ENCODE measurements at regions not wholly inside any gene's neighbourhood (a gene's known extent, or its start where the extent isn't known, plus 50 kb on each side); places are given as distances from the start of the nearest gene placed in this dataset.

DNA sequence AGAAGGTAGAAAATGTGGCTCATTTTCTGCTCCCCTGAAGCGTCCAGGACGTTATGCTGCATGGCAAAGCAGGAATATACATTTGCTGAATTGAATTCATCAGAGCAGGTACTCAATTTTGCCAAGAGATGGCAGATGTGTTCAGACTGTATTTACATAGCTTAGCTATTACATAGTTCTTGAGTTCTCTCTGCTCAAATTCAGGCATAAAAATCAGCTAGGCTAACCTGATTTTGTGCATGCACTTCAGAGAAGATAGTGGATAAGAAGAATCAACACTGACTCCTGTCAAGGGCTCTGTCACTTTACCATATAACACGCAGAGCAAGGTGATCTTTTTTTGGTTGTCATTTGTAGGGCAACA lies 209.2 kb upstream of the FAM3C start:
- H3K27me3 ChIP-seq: no peaks in the 10 kb centered on the region
- intact Hi-C loops (cut with DNase I): no loop called here
- H3K4me3 ChIP-seq: no peak overlapping the region
- TF ChIP-seq, protein P1, sequence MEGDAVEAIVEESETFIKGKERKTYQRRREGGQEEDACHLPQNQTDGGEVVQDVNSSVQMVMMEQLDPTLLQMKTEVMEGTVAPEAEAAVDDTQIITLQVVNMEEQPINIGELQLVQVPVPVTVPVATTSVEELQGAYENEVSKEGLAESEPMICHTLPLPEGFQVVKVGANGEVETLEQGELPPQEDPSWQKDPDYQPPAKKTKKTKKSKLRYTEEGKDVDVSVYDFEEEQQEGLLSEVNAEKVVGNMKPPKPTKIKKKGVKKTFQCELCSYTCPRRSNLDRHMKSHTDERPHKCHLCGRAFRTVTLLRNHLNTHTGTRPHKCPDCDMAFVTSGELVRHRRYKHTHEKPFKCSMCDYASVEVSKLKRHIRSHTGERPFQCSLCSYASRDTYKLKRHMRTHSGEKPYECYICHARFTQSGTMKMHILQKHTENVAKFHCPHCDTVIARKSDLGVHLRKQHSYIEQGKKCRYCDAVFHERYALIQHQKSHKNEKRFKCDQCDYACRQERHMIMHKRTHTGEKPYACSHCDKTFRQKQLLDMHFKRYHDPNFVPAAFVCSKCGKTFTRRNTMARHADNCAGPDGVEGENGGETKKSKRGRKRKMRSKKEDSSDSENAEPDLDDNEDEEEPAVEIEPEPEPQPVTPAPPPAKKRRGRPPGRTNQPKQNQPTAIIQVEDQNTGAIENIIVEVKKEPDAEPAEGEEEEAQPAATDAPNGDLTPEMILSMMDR (IDR thresholded peaks at IDR 0.05): no peak
- ATAC-seq (no peak), DNase-seq (no peak)
- no peaks in the 10 kb centered on the region for H3K9me3 ChIP-seq
- H3K36me3 ChIP-seq: no peaks in the 10 kb centered on the region
- H3K27ac ChIP-seq: no peak overlapping the region
- H3K4me1 ChIP-seq: no peaks in the 10 kb centered on the region

DNA sequence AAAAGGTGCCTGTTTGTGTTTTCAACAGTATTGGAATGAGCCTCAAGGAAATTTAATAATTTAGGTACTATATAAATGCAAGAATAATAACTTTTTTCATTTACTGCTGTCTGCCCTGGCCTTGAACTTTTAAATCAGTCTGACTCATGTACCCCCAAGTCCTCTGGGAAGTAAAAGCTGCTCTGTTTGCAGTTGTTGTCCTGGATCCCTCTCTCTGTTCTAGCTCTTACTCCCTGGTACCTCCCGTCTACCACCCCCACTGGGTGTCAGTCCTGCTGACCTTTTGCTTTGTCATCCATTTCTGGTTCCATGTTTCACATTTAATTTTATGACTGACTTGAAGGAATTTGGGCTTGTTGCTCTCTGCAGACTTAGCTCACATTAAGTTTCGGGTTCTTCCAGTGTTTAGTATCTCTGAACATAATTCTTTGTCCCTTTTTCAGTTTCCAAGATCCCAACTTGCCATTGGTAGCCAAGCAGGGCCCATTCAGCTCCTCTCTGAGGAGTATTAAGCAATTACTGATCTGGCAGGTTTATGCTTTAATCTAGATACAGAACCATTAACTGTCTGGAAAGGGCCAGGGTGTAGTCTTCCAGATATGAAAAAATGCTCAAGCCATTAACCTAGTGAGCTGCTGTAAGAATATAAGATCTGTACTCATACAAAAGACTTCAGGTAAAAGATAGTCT lies 208.7 kb upstream of the FAM3C start:
- Histone ChIP-seq H3K4me1 (no peaks in the 10 kb centered on the region), H3K27ac (no peak overlapping the region), H3K27me3 (no peaks in the 10 kb centered on the region), H3K9me3 (no peaks in the 10 kb centered on the region), H3K4me3 (no peak overlapping the region), H3K36me3 (no peaks in the 10 kb centered on the region)
- TF ChIP-seq, protein P1 (IDR thresholded peaks at IDR 0.05): no peak
- intact Hi-C loops (cut with DNase I): no loop called here
- no peak for DNase-seq
- ATAC-seq: no peak

DNA sequence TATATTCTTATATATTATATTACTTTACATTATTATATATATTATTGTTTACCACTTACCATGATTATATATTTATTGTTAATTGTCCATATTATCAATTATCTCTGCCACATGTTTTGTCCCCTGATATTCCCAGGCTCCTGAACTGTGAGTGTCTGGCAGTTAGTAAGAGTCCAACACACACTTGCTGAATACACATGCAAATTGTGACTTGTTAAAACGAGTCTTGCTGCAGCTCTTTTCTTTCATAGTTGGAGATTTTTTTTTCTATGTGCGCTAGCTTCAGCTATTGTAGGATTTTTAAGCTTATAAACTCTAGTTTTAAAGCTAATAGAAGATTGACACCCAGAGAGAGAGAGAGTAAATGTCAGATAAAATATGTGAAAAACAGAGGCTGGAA lies 207.8 kb upstream of the FAM3C start:
- ATAC-seq: no peak
- TF ChIP-seq, protein P1 (IDR thresholded peaks at IDR 0.05): no peak

DNA sequence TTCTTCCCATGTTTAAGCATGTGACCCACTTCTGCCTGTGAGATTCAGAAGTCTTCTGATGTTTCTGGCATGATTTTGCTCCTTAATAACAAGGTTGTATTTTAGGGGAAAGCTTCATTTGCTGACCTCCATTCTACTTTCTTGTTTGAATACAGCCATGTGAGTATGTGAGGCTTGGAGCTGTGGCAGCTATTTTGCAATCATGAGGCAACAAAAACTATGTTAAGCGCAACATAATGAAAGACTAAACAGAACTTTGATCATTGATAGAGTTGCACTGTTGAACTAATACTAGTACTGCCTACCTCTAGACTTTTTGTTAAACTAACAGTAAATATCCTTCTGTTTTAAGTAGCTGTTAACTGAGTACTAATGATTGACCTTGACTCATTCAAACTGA lies 203.8 kb upstream of the FAM3C start:
- Histone ChIP-seq H3K36me3 (no peaks in the 10 kb centered on the region), H3K9me3 (no peaks in the 10 kb centered on the region), H3K4me1 (no peaks in the 10 kb centered on the region), H3K4me3 (no peak overlapping the region), H3K27ac (no peak overlapping the region), H3K27me3 (no peaks in the 10 kb centered on the region)
- ATAC-seq: no peak
- intact Hi-C loops (cut with DNase I): no loop called here
- TF ChIP-seq, protein P1 (IDR thresholded peaks at IDR 0.05): no peak
- no peak for DNase-seq

More for the DNA sequence above, 207.8 kb upstream of the FAM3C start:
- no peaks in the 10 kb centered on the region for H3K4me1 ChIP-seq
- intact Hi-C loops (cut with DNase I): no loop called here
- H3K27ac ChIP-seq: no peak overlapping the region
- no peak for DNase-seq
- H3K36me3 ChIP-seq: no peaks in the 10 kb centered on the region
- H3K9me3 ChIP-seq: no peaks in the 10 kb centered on the region
- no peaks in the 10 kb centered on the region for H3K27me3 ChIP-seq
- no peak overlapping the region for H3K4me3 ChIP-seq

DNA sequence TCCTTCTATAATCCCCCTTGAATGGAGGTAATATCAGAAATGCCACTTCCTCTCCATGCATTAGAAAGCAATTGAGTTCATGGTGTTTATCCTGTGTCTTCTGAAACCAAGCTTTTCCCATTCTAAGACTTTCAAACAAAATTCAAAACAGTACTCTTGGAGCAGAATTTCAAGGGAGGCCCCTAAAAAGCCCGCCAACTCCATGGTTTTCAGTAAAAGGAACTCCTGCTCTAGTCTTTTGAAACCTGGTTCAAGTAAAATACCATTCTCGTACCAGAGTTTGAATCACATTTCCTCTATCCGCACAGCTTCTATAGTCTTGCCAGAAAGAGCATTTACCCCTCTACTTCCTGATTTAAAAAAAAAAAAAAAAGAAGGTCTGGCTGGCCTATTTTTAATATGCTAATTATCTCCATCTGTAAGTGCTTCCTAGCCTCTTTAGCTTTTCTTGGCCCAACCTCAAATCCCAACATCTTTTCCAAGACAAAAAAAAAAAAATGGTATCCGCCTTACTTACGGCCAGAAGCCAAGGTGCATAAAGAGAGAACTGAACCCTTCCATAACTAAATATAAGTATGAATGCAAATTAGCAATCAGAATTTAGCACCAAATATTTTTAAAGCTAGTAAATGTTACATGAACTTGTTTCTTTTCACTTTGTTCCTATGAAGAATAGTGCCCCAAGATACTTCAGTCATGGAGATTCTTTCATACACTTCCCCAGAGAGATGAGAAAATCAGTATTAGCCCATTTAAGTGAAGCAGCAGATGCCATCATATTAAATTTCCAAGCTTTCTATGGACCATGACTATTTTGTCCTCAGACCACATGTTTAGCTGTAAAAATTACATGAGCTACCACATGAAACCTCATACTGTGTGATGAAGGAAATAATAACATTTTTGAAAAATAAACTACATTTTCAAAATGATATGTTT lies 199.9 kb upstream of the FAM3C start:
- TF ChIP-seq, protein P1 (IDR thresholded peaks at IDR 0.05): no peak
- Histone ChIP-seq H3K4me1 (no peaks in the 10 kb centered on the region), H3K9me3 (no peaks in the 10 kb centered on the region), H3K27ac (no peak overlapping the region), H3K36me3 (no peaks in the 10 kb centered on the region), H3K4me3 (no peak overlapping the region), H3K27me3 (no peaks in the 10 kb centered on the region)
- no peak for ATAC-seq
- DNase-seq: no peak
- intact Hi-C loops (cut with DNase I): no loop called here

Measured in upper lobe of right lung (tissue), 1 donor.